ENCODE measurements at regions not wholly inside any gene's neighbourhood (a gene's known extent, or its start where the extent isn't known, plus 50 kb on each side); places are given as distances from the start of the nearest gene placed in this dataset.

DNA sequence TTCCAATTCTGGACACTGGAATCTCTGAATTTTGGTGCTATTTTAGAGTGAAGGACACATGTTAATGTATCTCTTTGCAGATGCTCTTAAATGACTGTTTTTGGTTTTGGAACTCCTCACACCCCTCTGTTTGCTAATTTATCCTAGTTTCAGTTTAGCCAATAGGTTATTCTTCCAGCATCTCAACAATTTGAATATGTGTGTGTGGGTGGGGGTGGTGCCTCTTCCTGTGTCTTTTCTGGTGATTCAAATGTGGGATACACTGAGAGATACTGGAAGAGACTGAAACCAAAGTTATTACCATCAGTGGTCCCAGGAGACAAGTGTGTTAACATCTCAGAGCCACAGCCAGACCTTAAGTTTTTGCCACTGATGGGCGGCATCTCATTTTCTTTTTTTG, 1317.4 kb upstream of the TMEM132C start:
- TF ChIP-seq CTCF (conservative IDR thresholded peaks at IDR 0.05; ENCODE audit: low read length) = no peak
- no peak for DNase-seq (ENCODE audit: low read depth)
- H3K4me3 ChIP-seq (ENCODE audit: low read length) = no peak overlapping the region

DNA sequence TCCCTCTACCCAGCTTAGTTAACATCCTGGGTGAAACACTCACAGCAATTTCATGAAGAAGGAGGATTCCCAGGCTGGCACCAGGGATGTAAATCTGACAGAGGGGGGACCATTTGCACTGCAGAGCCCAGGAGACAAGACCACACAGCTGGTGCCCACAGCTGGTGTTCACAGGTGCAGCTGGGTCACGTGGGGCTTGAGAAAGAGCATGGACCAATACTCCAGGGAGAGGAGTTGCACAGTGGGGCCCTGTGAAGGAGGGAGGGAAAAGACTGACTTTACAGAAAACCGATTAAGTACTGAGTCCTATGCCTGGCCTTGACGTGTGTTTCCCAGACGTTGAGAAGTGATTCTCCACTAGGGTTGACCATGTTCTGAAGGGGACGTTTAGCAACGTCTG, 1316.7 kb upstream of the TMEM132C start:
- no peak overlapping the region for H3K4me3 ChIP-seq (ENCODE audit: low read length)
- no peak for TF ChIP-seq CTCF (conservative IDR thresholded peaks at IDR 0.05; ENCODE audit: low read length)
- DNase-seq (ENCODE audit: low read depth) = no peak

GRCh38 chr12:126952096-126953007, 1314.6 kb upstream of the TMEM132C start:
- no peak for TF ChIP-seq CTCF (conservative IDR thresholded peaks at IDR 0.05; ENCODE audit: low read length)
- no peak for DNase-seq (ENCODE audit: low read depth)
- no peak overlapping the region for H3K4me3 ChIP-seq (ENCODE audit: low read length)

GRCh38 chr12:126953365-126953889, 1313.5 kb upstream of the TMEM132C start:
- no peak overlapping the region for H3K4me3 ChIP-seq (ENCODE audit: low read length)
- TF ChIP-seq CTCF (conservative IDR thresholded peaks at IDR 0.05; ENCODE audit: low read length) = no peak
- DNase-seq (ENCODE audit: low read depth) = no peak

GRCh38 chr12:126960221-126960620, 1306.7 kb upstream of the TMEM132C start:
- H3K4me3 ChIP-seq (ENCODE audit: low read length) = no peak overlapping the region
- TF ChIP-seq CTCF (conservative IDR thresholded peaks at IDR 0.05; ENCODE audit: low read length) = no peak
- DNase-seq (ENCODE audit: low read depth) = no peak

- no peak for TF ChIP-seq CTCF (conservative IDR thresholded peaks at IDR 0.05; ENCODE audit: low read length)
- DNase-seq (ENCODE audit: low read depth) = no peak
- no peak overlapping the region for H3K4me3 ChIP-seq (ENCODE audit: low read length)
Observed at GRCh38 chr12:126960709-126961108, 1306.3 kb upstream of the TMEM132C start.

DNA sequence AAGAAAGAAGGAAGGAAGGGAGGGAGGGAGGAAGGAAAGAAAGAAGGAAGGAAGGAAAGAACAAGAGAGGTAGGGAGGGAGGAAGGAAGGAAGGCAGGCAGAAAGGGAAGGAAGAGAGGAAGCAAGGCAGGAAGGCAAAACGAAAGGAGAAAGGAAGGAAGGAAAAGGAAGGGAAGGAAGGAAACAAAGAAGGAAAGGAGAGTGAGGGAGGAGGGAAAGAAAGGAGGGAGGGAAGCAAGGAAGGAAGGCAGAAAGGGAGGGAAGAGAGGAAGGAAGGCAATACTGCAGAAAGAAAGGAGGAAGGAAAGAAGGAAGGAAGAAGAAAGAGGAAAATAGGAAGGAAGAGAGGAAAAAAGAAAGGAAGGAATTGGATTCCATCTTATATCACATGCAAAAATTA, 1303.1 kb upstream of the TMEM132C start:
- DNase-seq (ENCODE audit: low read depth) = no peak
- H3K4me3 ChIP-seq (ENCODE audit: low read length) = no peak overlapping the region
- no peak for TF ChIP-seq CTCF (conservative IDR thresholded peaks at IDR 0.05; ENCODE audit: low read length)

All from AG10803 (cell line).